ENCODE measurements at regions not wholly inside any gene's neighbourhood (a gene's known extent, or its start where the extent isn't known, plus 50 kb on each side); places are given as distances from the start of the nearest gene placed in this dataset.
"Not testable (repeated sequence)": the region's sequence is repeated elsewhere in the genome, so short reads cannot be mapped to it uniquely, and the experiment has no call there.

- DNase-seq (ENCODE audit: insufficient read length) (no peak), FAIRE-seq (no peak)
- TF ChIP-seq POLR2AphosphoS5 (IDR thresholded peaks at IDR 0.05; ENCODE audit: low read depth, low read length) (no peak), TAF1 (IDR thresholded peaks at IDR 0.05; ENCODE audit: borderline replicate concordance, low read depth, low read length) (no peak)
Observed at GRCh38 chr3:110324171-110324705, 747.4 kb upstream of the NECTIN3 start.

GRCh38 chr3:110327870-110328269 lies 743.7 kb upstream of the NECTIN3 start:
- no peak for FAIRE-seq
- TF ChIP-seq TAF1 (IDR thresholded peaks at IDR 0.05; ENCODE audit: borderline replicate concordance, low read depth, low read length) (no peak), POLR2AphosphoS5 (IDR thresholded peaks at IDR 0.05; ENCODE audit: low read depth, low read length) (no peak), POLR2A (IDR thresholded peaks at IDR 0.05; ENCODE audit: low read depth, low read length) (no peak)
- DNase-seq (ENCODE audit: insufficient read length), result no peak

GRCh38 chr3:110331562-110331961 lies 740.1 kb upstream of the NECTIN3 start:
- not testable (repeated sequence) for FAIRE-seq; DNase-seq (ENCODE audit: insufficient read length)

GRCh38 chr3:110332629-110333028 lies 739.0 kb upstream of the NECTIN3 start:
- FAIRE-seq (no peak), DNase-seq (ENCODE audit: insufficient read length) (no peak)
- no peak for TF ChIP-seq TAF1 (IDR thresholded peaks at IDR 0.05; ENCODE audit: borderline replicate concordance, low read depth, low read length)

GRCh38 chr3:110341047-110341446 lies 730.6 kb upstream of the NECTIN3 start:
- FAIRE-seq (no peak), DNase-seq (ENCODE audit: insufficient read length) (no peak)
- TF ChIP-seq POLR2AphosphoS5 (IDR thresholded peaks at IDR 0.05; ENCODE audit: low read depth, low read length), result no peak
- TF ChIP-seq POLR2A (IDR thresholded peaks at IDR 0.05; ENCODE audit: low read depth, low read length), result no peak
- no peak for TF ChIP-seq TAF1 (IDR thresholded peaks at IDR 0.05; ENCODE audit: borderline replicate concordance, low read depth, low read length)

GRCh38 chr3:110343376-110343775 lies 728.2 kb upstream of the NECTIN3 start:
- DNase-seq (ENCODE audit: insufficient read length), result no peak
- no peak for FAIRE-seq
- no peak for TF ChIP-seq POLR2A (IDR thresholded peaks at IDR 0.05; ENCODE audit: low read depth, low read length)
- no peak for TF ChIP-seq TAF1 (IDR thresholded peaks at IDR 0.05; ENCODE audit: borderline replicate concordance, low read depth, low read length)
- TF ChIP-seq POLR2AphosphoS5 (IDR thresholded peaks at IDR 0.05; ENCODE audit: low read depth, low read length), result no peak

- DNase-seq (ENCODE audit: insufficient read length) (no peak), FAIRE-seq (no peak)
- TF ChIP-seq POLR2A (IDR thresholded peaks at IDR 0.05; ENCODE audit: low read depth, low read length) (no peak), POLR2AphosphoS5 (IDR thresholded peaks at IDR 0.05; ENCODE audit: low read depth, low read length) (no peak), TAF1 (IDR thresholded peaks at IDR 0.05; ENCODE audit: borderline replicate concordance, low read depth, low read length) (no peak)
Observed at GRCh38 chr3:110343945-110344344, 727.7 kb upstream of the NECTIN3 start.

GRCh38 chr3:110344487-110344886 lies 727.1 kb upstream of the NECTIN3 start:
- no peak for FAIRE-seq
- no peak for TF ChIP-seq POLR2A (IDR thresholded peaks at IDR 0.05; ENCODE audit: low read depth, low read length)
- no peak for TF ChIP-seq TAF1 (IDR thresholded peaks at IDR 0.05; ENCODE audit: borderline replicate concordance, low read depth, low read length)
- TF ChIP-seq POLR2AphosphoS5 (IDR thresholded peaks at IDR 0.05; ENCODE audit: low read depth, low read length), result no peak
- DNase-seq (ENCODE audit: insufficient read length), result no peak

- FAIRE-seq, result no peak
- DNase-seq (ENCODE audit: insufficient read length), result no peak
- TF ChIP-seq POLR2AphosphoS5 (IDR thresholded peaks at IDR 0.05; ENCODE audit: low read depth, low read length), result no peak
- TF ChIP-seq TAF1 (IDR thresholded peaks at IDR 0.05; ENCODE audit: borderline replicate concordance, low read depth, low read length), result no peak
- TF ChIP-seq POLR2A (IDR thresholded peaks at IDR 0.05; ENCODE audit: low read depth, low read length), result no peak
Observed at GRCh38 chr3:110344897-110345767, 726.5 kb upstream of the NECTIN3 start.

GRCh38 chr3:110349295-110349694 lies 722.3 kb upstream of the NECTIN3 start:
- FAIRE-seq, result no peak
- DNase-seq (ENCODE audit: insufficient read length), result no peak
- no peak for TF ChIP-seq POLR2AphosphoS5 (IDR thresholded peaks at IDR 0.05; ENCODE audit: low read depth, low read length)
- TF ChIP-seq TAF1 (IDR thresholded peaks at IDR 0.05; ENCODE audit: borderline replicate concordance, low read depth, low read length), result no peak
- TF ChIP-seq POLR2A (IDR thresholded peaks at IDR 0.05; ENCODE audit: low read depth, low read length), result no peak

- FAIRE-seq (no peak), DNase-seq (ENCODE audit: insufficient read length) (no peak)
- TF ChIP-seq TAF1 (IDR thresholded peaks at IDR 0.05; ENCODE audit: borderline replicate concordance, low read depth, low read length), result no peak
- no peak for TF ChIP-seq POLR2AphosphoS5 (IDR thresholded peaks at IDR 0.05; ENCODE audit: low read depth, low read length)
- TF ChIP-seq POLR2A (IDR thresholded peaks at IDR 0.05; ENCODE audit: low read depth, low read length), result no peak
Observed at GRCh38 chr3:110352841-110353604, 718.6 kb upstream of the NECTIN3 start.

- no peak for FAIRE-seq
- DNase-seq (ENCODE audit: insufficient read length), result no peak
- TF ChIP-seq POLR2AphosphoS5 (IDR thresholded peaks at IDR 0.05; ENCODE audit: low read depth, low read length) (no peak), TAF1 (IDR thresholded peaks at IDR 0.05; ENCODE audit: borderline replicate concordance, low read depth, low read length) (no peak), POLR2A (IDR thresholded peaks at IDR 0.05; ENCODE audit: low read depth, low read length) (no peak)
Observed at GRCh38 chr3:110362751-110363150, 708.9 kb upstream of the NECTIN3 start.

- DNase-seq (ENCODE audit: insufficient read length); FAIRE-seq: not testable (repeated sequence)
Observed at GRCh38 chr3:110367289-110367688, 704.3 kb upstream of the NECTIN3 start.

All from GM12892 (cell line).